ENCODE measurements at regions not wholly inside any gene's neighbourhood (a gene's known extent, or its start where the extent isn't known, plus 50 kb on each side); places are given as distances from the start of the nearest gene placed in this dataset.

DNA sequence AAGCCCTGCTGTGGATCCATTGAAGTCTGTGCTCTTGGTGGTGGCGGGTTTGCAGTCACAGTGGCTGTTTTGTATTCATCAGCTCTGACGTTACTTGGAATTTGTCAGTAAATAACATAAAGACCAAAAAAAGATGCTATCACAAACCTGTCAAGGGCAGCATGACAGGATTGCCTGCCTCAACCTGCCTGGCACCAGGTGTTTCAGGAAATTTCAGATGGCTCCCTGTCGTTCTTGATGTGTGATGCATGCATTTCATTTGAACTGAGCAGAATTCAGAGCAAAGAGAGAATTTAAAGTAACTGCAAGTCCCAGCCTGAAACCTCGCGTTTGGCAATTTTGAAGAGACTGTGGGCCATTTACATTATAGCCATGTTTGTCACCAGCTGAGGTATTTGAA is 50.3 kb upstream of the EPC2 start (continued):
- TF ChIP-seq ZNF843 (tag by site-specific recombination; IDR thresholded peaks at IDR 0.05) = no peak
- TF ChIP-seq, protein P1, sequence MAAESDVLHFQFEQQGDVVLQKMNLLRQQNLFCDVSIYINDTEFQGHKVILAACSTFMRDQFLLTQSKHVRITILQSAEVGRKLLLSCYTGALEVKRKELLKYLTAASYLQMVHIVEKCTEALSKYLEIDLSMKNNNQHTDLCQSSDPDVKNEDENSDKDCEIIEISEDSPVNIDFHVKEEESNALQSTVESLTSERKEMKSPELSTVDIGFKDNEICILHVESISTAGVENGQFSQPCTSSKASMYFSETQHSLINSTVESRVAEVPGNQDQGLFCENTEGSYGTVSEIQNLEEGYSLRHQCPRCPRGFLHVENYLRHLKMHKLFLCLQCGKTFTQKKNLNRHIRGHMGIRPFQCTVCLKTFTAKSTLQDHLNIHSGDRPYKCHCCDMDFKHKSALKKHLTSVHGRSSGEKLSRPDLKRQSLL (tag by site-specific recombination; IDR thresholded peaks at IDR 0.05) = no peak
- no peak for TF ChIP-seq ZNF530 (tag by site-specific recombination; IDR thresholded peaks at IDR 0.05; ENCODE audit: low read depth)
- no peak for TF ChIP-seq ZNF248 (tag by site-specific recombination; IDR thresholded peaks at IDR 0.05)

Measured in HEK293 (cell line).